ENCODE measurements at regions not wholly inside any gene's neighbourhood (a gene's known extent, or its start where the extent isn't known, plus 50 kb on each side); places are given as distances from the start of the nearest gene placed in this dataset.
"Not testable (repeated sequence)": the region's sequence is repeated elsewhere in the genome, so short reads cannot be mapped to it uniquely, and the experiment has no call there.

GRCh38 chr14:51595881-51596455, 55.7 kb upstream of the FRMD6 start:
- H3K79me1 ChIP-seq (ENCODE audit: low read length): no peaks in the 10 kb centered on the region
- no peak overlapping the region for H4K8ac ChIP-seq (ENCODE audit: low read depth, low read length)
- H3K27ac ChIP-seq (ENCODE audit: low read depth, low read length): no peak overlapping the region
- no peaks in the 10 kb centered on the region for H3K79me2 ChIP-seq (ENCODE audit: control insufficient read depth, insufficient read depth, low read length)
- no peak overlapping the region for H3K23ac ChIP-seq (ENCODE audit: low read length)
- no peak overlapping the region for H3K9ac ChIP-seq (ENCODE audit: low read length)
- H3K4me1 ChIP-seq (ENCODE audit: control insufficient read depth, low read depth, low read length): no peaks in the 10 kb centered on the region
- H3K4me2 ChIP-seq (ENCODE audit: low read length): no peak overlapping the region
- H3K36me3 ChIP-seq (ENCODE audit: control insufficient read depth, insufficient read depth, low read length): no peaks in the 10 kb centered on the region
- H3K4me3 ChIP-seq (ENCODE audit: low read length): no peak overlapping the region
- H4K5ac ChIP-seq (ENCODE audit: low read length): no peak overlapping the region
- H3K56ac ChIP-seq (ENCODE audit: low read length): no peak overlapping the region
- peak; percentile 42 for DNase-seq
- no peaks in the 10 kb centered on the region for H3K27me3 ChIP-seq (ENCODE audit: insufficient read depth, low read length, poor library complexity)
- no peak overlapping the region for H2BK5ac ChIP-seq (ENCODE audit: low read length)
- no peak overlapping the region for H3K4ac ChIP-seq (ENCODE audit: low read depth, low read length)
- H2BK120ac ChIP-seq (ENCODE audit: low read depth, low read length): no peak overlapping the region
- H3K18ac ChIP-seq (ENCODE audit: low read length): no peak overlapping the region
- H2BK15ac ChIP-seq (replicated peaks; ENCODE audit: low read depth): no peak overlapping the region
- no CpG with 5 or more reads among the region's 3 CpGs for WGBS (ENCODE audit: extremely low coverage, insufficient coverage, low lambda C conversion rate)
- H2AK5ac ChIP-seq (ENCODE audit: low read length): no peak overlapping the region

- DNase-seq: no peak
- no CpG with 5 or more reads among the region's 6 CpGs for WGBS (ENCODE audit: extremely low coverage, insufficient coverage, low lambda C conversion rate)
- H3K4me1 ChIP-seq (ENCODE audit: control insufficient read depth, low read depth, low read length): no peaks in the 10 kb centered on the region
- no peaks in the 10 kb centered on the region for H3K36me3 ChIP-seq (ENCODE audit: control insufficient read depth, insufficient read depth, low read length)
- no peak overlapping the region for H3K23ac ChIP-seq (ENCODE audit: low read length)
- H3K56ac ChIP-seq (ENCODE audit: low read length): peak overlapping the region; percentile 17
- no peak overlapping the region for H4K5ac ChIP-seq (ENCODE audit: low read length)
- H4K8ac ChIP-seq (ENCODE audit: low read depth, low read length): no peak overlapping the region
- H3K18ac ChIP-seq (ENCODE audit: low read length): no peak overlapping the region
- no peak overlapping the region for H2BK5ac ChIP-seq (ENCODE audit: low read length)
- H3K4me2 ChIP-seq (ENCODE audit: low read length): no peak overlapping the region
- no peak overlapping the region for H2AK5ac ChIP-seq (ENCODE audit: low read length)
- no peak overlapping the region for H2BK120ac ChIP-seq (ENCODE audit: low read depth, low read length)
- no peaks in the 10 kb centered on the region for H3K79me2 ChIP-seq (ENCODE audit: control insufficient read depth, insufficient read depth, low read length)
- H2BK15ac ChIP-seq (replicated peaks; ENCODE audit: low read depth): no peak overlapping the region
- no peak overlapping the region for H3K27ac ChIP-seq (ENCODE audit: low read depth, low read length)
- no peak overlapping the region for H3K9ac ChIP-seq (ENCODE audit: low read length)
- no peak overlapping the region for H3K4me3 ChIP-seq (ENCODE audit: low read length)
- H3K27me3 ChIP-seq (ENCODE audit: insufficient read depth, low read length, poor library complexity): no peaks in the 10 kb centered on the region
- no peaks in the 10 kb centered on the region for H3K79me1 ChIP-seq (ENCODE audit: low read length)
- no peak overlapping the region for H3K4ac ChIP-seq (ENCODE audit: low read depth, low read length)
These were observed 55.1 kb upstream of the FRMD6 start for GRCh38 chr14:51596488-51597117.

- no peak overlapping the region for H4K5ac ChIP-seq (ENCODE audit: low read length)
These were observed 54.3 kb upstream of the FRMD6 start for GRCh38 chr14:51597261-51598001.

GRCh38 chr14:51598924-51599600, 52.6 kb upstream of the FRMD6 start:
- not testable (repeated sequence) for H3K79me2 ChIP-seq (ENCODE audit: control insufficient read depth, insufficient read depth, low read length); H3K4me3 ChIP-seq (ENCODE audit: low read length); H3K79me1 ChIP-seq (ENCODE audit: low read length); H2AK5ac ChIP-seq (ENCODE audit: low read length); DNase-seq; H3K4me2 ChIP-seq (ENCODE audit: low read length); H2BK5ac ChIP-seq (ENCODE audit: low read length); H3K36me3 ChIP-seq (ENCODE audit: control insufficient read depth, insufficient read depth, low read length); H3K56ac ChIP-seq (ENCODE audit: low read length); H2BK15ac ChIP-seq (replicated peaks; ENCODE audit: low read depth); H2BK120ac ChIP-seq (ENCODE audit: low read depth, low read length); H4K5ac ChIP-seq (ENCODE audit: low read length); H3K27ac ChIP-seq (ENCODE audit: low read depth, low read length); H3K4ac ChIP-seq (ENCODE audit: low read depth, low read length); H3K23ac ChIP-seq (ENCODE audit: low read length); H4K8ac ChIP-seq (ENCODE audit: low read depth, low read length); H3K27me3 ChIP-seq (ENCODE audit: insufficient read depth, low read length, poor library complexity); H3K18ac ChIP-seq (ENCODE audit: low read length); H3K4me1 ChIP-seq (ENCODE audit: control insufficient read depth, low read depth, low read length); H3K9ac ChIP-seq (ENCODE audit: low read length)
- WGBS (ENCODE audit: extremely low coverage, insufficient coverage, low lambda C conversion rate): no CpG with 5 or more reads among the region's 1 CpG

More at GRCh38 chr14:51597261-51598001, 54.3 kb upstream of the FRMD6 start:
- H3K4me2 ChIP-seq (ENCODE audit: low read length): no peak overlapping the region
- H4K8ac ChIP-seq (ENCODE audit: low read depth, low read length): no peak overlapping the region
- no peak overlapping the region for H3K56ac ChIP-seq (ENCODE audit: low read length)
- no peaks in the 10 kb centered on the region for H3K4me1 ChIP-seq (ENCODE audit: control insufficient read depth, low read depth, low read length)
- H3K79me2 ChIP-seq (ENCODE audit: control insufficient read depth, insufficient read depth, low read length): no peaks in the 10 kb centered on the region
- H2BK120ac ChIP-seq (ENCODE audit: low read depth, low read length): no peak overlapping the region
- WGBS (ENCODE audit: extremely low coverage, insufficient coverage, low lambda C conversion rate): no CpG with 5 or more reads among the region's 7 CpGs
- H3K79me1 ChIP-seq (ENCODE audit: low read length): no peaks in the 10 kb centered on the region
- no peak overlapping the region for H3K27ac ChIP-seq (ENCODE audit: low read depth, low read length)
- H3K4me3 ChIP-seq (ENCODE audit: low read length): no peak overlapping the region
- H3K27me3 ChIP-seq (ENCODE audit: insufficient read depth, low read length, poor library complexity): no peaks in the 10 kb centered on the region
- H3K9ac ChIP-seq (ENCODE audit: low read length): no peak overlapping the region
- H2AK5ac ChIP-seq (ENCODE audit: low read length): no peak overlapping the region
- H3K18ac ChIP-seq (ENCODE audit: low read length): no peak overlapping the region
- H3K36me3 ChIP-seq (ENCODE audit: control insufficient read depth, insufficient read depth, low read length): no peaks in the 10 kb centered on the region
- no peak overlapping the region for H3K4ac ChIP-seq (ENCODE audit: low read depth, low read length)
- H2BK5ac ChIP-seq (ENCODE audit: low read length): no peak overlapping the region
- H3K23ac ChIP-seq (ENCODE audit: low read length): no peak overlapping the region
- DNase-seq: no peak
- H2BK15ac ChIP-seq (replicated peaks; ENCODE audit: low read depth): no peak overlapping the region

- H2BK120ac ChIP-seq (ENCODE audit: low read depth, low read length): no peak overlapping the region
- no peak overlapping the region for H3K4me3 ChIP-seq (ENCODE audit: low read length)
- no peaks in the 10 kb centered on the region for H3K79me1 ChIP-seq (ENCODE audit: low read length)
- no peak overlapping the region for H3K9ac ChIP-seq (ENCODE audit: low read length)
- H4K5ac ChIP-seq (ENCODE audit: low read length): no peak overlapping the region
- no peak overlapping the region for H2BK15ac ChIP-seq (replicated peaks; ENCODE audit: low read depth)
- H3K4me1 ChIP-seq (ENCODE audit: control insufficient read depth, low read depth, low read length): no peaks in the 10 kb centered on the region
- H3K79me2 ChIP-seq (ENCODE audit: control insufficient read depth, insufficient read depth, low read length): no peaks in the 10 kb centered on the region
- peak overlapping the region; percentile 31 for H3K4ac ChIP-seq (ENCODE audit: low read depth, low read length)
- WGBS (ENCODE audit: extremely low coverage, insufficient coverage, low lambda C conversion rate): no CpG with 5 or more reads among the region's 1 CpG
- no peak overlapping the region for H3K56ac ChIP-seq (ENCODE audit: low read length)
- no peaks in the 10 kb centered on the region for H3K36me3 ChIP-seq (ENCODE audit: control insufficient read depth, insufficient read depth, low read length)
- H4K8ac ChIP-seq (ENCODE audit: low read depth, low read length): no peak overlapping the region
- no peak overlapping the region for H2BK5ac ChIP-seq (ENCODE audit: low read length)
- no peaks in the 10 kb centered on the region for H3K27me3 ChIP-seq (ENCODE audit: insufficient read depth, low read length, poor library complexity)
- no peak overlapping the region for H3K23ac ChIP-seq (ENCODE audit: low read length)
- H2AK5ac ChIP-seq (ENCODE audit: low read length): no peak overlapping the region
- H3K4me2 ChIP-seq (ENCODE audit: low read length): no peak overlapping the region
- no peak for DNase-seq
- H3K27ac ChIP-seq (ENCODE audit: low read depth, low read length): no peak overlapping the region
- no peak overlapping the region for H3K18ac ChIP-seq (ENCODE audit: low read length)
These were observed 51.1 kb upstream of the FRMD6 start for GRCh38 chr14:51600658-51601057.
